ENCODE measurements at regions not wholly inside any gene's neighbourhood (a gene's known extent, or its start where the extent isn't known, plus 50 kb on each side); places are given as distances from the start of the nearest gene placed in this dataset.
"Not testable (repeated sequence)": the region's sequence is repeated elsewhere in the genome, so short reads cannot be mapped to it uniquely, and the experiment has no call there.

DNA sequence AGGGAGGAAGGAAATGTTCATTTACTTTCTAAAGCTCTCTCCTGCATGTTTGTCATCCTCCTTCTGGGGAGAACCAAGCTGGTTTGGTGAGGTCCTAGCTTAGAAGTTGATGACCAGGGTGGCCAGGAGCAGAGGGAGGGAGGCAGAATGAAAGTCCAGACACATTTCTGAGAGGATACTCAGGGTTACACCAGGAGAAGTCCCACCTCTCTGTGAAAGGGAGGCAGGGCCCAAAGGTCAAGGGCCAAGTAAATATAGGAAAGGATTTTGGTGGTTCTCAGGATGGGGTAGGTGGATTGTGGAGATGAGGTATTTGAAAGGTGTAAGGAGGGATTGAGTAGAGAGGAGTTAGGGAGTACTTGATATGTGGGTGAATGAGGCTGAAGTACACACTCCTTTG lies 58.0 kb upstream of the FBXO11 start:
- no peak for DNase-seq

DNA sequence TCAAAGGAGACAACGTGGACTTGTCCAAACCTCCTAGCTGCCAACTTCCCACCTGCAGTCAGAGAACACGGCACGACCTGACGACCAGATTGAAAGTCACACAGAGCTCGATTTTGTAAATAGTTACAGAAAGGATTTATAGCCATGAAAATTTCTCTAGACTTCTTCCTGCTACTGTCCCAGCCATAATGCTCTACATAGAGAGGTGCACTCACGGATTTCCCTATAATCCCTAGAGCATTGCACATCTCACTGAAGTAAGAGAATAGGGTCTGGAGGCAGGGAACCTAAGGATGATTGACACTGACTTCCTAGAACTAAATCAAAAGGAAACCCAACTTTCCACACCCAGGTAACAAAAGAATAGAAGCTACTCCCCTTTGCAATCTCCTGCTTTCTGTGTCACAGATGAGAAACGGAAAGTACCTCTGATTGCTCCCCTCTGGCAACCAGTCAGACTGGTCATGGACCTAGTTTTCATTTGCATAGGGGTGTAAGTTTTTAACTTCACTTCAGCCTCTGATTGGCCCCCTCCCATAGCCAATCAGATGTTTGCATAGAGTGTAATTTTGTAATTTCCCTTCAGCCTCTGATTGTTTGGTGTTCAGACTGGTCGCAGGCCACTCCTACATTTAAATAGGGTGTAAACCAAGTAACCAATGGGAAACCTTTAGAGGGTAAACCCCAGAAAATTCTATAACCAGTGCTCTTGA lies 58.6 kb upstream of the FBXO11 start:
- no peak for DNase-seq

DNA sequence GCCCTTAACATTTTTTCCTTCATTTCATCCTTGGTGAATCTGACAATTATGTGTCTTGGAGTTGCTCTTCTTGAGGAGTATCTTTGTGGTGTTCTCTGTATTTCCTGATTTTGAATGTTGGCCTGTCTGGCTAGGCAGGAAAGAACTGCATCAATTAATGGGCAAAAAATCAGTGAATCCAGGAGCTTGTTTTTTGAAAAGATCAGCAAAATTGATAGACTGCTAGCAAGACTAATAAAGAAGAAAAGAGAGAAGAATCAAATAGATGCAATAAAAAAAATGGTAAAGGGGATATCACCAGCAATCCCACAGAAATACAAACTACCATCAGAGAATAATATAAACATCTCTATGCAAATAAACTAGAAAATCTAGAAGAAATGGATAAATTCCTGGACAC lies 70.4 kb upstream of the FBXO11 start:
- not testable (repeated sequence) for DNase-seq

DNA sequence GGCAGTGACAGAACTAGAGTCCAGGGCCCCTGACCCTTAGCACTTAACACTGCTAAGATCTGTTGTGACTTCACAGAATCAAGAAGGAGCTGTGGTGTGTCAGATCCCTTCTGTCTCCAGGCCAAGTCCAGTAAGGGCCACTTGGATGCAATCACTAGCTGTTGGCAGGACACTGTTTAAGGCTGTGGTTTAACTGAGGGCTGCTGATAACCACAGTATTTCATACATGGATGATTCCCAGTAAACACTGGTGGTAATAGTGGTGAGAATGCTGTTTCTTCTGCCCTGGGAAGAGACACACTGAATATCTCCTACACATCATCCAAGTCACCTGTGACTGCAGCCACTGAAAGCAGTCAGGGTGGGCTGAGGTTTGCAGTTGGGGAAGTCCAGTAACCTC lies 77.7 kb upstream of the FBXO11 start:
- no peak for DNase-seq

DNA sequence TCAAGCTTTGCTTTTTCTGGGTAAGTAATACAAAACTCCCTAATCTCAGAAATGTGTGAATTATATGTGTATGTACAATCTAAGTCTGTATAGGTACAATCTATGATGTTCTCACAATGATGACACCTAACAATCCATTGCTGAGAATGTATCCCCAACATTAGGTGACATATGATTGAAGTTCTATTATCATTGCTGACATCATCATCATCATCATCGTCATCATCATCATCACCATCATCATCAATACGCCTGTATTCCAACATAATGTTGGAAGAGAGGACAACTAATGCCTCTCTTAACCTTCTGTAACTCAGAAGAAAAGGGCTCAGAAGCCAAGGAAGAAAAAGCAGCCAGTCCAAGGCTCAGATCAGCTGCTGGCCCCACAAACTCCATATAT lies 84.2 kb upstream of the FBXO11 start:
- no peak for DNase-seq

DNA sequence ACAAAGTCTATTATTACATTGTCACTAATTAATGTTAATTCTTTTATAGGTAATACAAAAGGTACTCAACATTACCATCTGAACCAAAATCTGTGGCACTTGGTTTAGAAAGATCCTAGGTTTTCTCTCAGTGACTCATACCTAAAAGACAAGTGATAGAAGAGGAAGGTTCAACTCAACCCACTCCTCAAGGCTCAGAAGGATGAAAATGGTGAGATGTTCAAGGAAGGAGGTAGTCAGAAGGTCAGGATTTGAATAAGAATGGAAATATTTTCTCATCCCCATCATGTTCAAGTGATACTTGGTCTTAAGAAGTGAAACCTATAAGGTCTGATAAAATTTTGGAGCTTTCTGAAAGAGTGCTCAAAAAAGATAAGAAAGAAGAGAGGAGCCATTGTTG lies 86.4 kb upstream of the FBXO11 start:
- DNase-seq = no peak

DNA sequence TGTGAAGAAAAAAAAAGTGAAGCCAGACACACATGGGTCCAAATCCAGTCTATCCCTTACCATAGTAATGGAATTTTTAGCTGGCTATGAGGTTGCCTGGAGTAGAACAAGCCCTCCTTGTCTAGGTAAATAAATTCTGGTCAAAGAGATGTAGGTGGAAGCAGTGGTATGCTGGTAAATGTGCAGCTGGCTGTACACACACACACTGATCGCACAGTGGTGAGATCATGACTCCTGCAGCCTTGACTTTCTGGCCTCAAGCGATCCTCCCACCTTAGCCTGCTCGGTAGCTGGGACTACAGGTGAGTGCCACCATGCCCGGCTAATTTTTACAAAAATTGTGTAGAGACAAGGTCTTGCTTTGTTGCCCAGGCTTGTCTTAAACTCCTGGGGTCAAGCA lies 90.5 kb upstream of the FBXO11 start:
- no peak for DNase-seq

DNA sequence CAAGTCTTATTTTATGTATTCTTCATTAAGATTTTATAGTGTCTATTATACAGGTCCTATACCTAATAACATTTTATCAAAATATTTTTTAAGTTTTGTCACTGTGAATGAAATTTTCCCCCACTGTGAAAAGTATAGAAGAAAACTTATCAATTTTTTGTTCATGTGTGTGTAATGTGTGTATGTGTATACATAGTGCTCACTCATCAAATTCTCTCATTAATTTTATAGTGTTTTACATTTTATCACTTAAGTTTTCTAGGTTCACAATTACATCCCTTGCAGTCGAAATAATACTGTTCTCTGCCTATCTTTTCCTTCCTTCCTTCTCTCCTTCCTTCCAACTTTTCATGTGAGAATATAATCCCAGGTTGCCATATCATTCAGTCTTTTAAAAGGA lies 93.2 kb upstream of the FBXO11 start:
- DNase-seq = no peak

DNA sequence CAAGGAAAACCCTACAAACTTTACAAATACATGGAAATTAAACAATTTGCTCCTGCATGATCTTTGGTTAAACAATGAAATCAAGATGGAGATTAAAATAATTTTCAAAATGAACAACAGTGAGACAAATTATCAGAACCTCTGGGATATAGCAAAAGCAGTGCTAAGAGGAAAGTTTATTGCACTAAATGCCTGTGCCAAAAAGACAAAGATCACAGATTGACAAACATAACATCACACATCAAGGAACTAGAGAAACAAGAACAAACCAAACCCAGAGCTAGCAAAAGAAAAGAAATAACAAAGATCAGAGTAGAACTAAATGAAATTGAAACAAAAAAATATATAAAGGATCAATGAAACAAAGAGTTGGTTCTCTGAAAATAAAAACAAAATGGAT lies 95.2 kb upstream of the FBXO11 start:
- no peak for DNase-seq

DNA sequence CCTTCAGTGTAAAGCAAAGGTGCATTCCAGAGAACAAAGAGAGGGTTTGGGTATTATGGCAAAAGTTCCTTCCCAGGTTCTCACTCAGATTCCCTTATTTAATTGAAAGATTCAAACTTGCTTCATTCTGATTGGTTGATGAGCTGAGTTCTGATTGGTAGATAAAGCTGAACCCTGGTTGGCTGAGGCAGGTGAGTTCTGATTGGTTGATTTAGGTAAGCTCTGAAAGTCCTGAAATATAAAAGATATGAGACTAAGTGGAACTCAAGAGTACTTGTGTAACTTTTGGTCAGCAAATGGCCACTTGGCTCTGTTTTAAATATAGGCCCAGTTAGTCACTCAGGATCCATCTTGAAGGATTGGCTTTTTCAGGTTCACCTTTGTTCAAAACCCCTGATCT lies 99.8 kb upstream of the FBXO11 start:
- no peak for DNase-seq

DNA sequence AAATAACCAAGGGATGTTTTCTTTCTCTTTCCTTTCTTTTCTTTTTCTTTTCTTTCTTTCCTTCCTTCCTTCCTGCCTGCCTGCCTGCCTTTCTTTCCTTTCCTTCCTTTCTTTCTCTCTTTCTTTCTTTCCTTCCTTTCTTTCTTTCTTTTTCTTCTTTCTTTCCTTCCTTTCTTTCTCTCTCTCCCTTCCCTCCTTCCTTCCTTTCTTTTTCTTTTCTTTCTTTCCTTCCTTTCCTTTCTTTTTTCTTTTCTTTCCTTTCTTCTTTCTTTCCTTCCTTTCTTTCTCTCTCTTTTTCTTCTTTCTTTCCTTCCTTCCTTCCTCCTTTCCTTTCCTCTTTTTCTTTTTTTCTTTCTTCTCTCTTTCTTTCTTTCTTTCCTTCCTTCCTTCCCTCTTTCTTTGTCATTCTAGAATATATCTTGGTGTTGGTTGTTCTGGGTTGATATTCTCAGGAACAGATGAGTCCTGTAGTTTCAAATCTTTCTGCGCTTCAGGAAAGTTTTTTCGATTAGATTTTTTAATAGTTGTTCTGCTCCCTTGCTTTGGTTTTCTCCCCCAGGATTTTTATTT lies 101.5 kb upstream of the FBXO11 start:
- DNase-seq = no peak

DNA sequence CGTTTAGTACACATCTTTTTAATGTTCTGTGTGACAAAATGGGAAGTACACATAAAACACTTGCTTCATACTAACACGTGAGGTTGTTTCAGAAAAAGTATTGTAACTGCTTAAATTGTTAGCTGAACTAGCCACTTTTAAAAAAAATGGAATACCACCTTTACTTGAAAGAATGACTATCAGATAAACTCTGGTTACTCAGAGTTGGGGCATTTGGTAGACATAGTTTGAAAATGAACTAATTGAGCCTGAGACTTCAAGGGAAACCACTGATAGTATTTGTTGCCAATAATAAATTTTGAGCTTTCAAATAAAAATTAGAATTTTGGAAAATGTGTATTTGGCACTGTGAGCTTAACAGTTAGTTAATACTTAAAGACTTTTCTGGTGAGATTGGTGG lies 103.0 kb upstream of the FBXO11 start:
- DNase-seq = no peak

DNA sequence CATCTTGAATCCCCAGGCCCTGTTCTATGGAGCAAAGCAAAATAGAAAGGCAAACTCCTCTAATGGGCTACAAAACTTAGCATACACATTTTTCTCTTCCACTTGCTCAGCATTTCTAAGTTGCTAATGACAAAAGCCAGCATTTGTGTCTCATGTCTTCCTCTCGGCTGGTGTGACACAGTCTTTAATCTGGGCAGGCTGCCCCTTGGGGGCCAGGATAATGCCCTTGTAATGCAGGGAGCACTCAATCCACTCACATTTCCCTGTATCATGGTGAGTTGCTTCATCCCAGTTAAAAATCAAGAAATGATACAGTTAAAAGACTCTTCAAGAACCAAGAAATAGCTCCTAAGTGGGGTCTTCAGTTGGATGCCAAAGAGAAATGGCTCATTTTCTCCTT lies 109.1 kb upstream of the FBXO11 start:
- DNase-seq = no peak

DNA sequence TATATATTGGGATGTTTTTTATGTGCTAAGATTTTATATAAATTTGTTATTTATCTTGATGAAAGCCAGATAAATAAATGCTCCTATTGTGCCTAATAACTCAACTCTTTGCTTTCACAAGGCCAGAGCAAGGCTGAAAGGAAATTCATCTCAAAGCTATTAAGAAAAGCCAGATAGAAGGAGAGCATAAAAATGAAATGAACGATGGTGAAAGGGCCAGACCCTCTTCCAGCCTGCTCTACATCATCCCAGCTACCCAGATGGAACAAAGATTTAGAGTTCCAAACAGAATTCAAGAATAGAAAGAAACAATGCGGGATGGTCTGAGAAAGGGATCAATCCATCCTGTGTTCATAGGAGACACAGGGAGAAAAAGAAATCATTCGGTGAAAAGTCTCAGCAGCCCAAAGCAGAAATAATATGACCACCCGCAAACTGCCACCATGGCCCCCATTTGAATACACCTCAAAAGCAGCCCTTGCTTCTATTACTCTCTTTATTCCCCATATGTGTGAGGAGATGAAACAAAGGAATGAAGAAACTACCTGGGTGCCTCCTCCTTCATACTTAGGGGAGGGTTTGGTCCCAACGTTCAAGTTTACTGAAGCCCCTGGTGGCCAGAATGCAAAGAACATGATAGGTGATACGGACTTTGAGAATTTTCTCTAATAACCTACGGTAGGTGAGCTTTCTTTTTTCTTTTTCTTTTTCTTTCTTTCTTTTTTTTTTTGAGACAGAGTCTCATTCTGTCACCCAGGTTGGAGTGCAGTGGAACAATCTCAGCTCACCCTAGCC lies 110.1 kb upstream of the FBXO11 start:
- DNase-seq = no peak

DNA sequence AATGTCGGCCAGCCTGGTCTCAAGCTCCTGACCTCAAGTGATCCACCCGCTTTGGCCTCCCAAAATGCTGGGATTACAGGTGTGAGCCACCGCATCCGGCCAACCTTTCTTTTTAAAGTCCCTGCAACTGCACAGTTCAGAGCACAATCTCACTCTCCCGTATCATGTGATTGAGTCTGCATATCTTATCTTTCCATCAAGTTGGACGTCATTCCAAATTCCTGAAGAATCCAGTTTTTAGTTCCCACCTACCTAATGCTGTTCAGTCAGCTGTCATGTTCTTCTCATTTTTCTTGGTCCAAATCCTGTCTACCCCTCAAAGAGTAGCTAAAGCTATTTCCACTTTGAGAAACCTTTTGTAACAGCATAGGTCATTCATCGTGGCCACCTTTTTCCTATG lies 110.8 kb upstream of the FBXO11 start:
- DNase-seq = no peak

DNA sequence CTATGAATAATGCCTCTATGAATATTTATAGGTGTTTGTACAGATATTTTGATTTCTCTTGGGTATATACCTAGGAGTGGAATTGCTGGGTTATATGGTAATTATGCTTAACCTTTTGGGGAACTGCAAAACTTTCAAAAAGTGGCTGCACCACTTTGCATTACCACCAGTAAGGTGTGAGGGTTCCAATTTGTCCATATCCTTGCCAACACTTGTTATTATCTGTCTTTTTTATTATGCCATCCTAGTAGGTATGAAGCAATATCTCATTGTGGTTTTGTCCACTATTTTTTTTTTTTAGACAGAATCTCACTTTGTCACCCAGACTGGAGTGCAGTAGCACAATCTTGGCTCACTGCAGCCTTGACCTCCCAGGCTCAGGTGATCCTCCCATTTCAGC lies 112.2 kb upstream of the FBXO11 start:
- no peak for DNase-seq

DNA sequence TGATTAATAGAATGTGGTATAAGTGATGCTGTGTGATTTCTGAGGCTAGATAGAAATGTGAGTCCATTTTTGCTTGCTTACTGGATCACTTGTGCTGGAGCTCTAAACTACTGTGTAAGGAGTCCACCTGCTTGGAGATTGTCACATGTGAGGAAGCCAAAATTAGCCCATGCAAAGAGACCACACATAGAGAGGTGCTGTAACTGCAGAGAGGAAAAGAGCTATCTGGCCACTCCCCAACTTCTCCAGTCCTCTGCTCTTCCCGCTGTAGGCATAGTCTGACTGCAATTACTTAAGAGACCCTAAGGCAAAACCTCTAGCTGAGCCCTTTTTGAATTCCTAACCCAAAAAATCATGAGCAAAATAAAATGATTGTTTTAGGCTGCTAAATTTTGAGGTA lies 120.6 kb upstream of the FBXO11 start:
- DNase-seq = no peak

DNA sequence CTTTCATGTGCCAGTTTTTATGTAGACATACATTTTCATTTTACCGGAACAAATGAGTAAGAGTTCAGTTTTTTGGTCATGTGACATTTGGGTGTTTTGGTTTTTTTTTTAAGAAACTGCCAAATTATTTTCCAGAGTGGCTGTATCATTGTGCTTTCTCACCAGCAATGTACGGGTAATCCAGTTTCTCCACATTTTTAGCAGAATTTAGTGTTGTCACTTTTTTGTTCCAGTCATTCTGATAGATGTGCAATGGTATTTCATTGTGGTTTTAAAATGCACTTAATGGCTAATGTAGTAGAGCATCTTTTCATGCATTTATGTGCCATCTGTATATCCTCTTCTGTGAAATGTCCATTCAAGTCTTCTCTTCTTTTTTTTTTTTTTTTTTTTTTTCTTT lies 126.5 kb upstream of the FBXO11 start:
- DNase-seq = no peak

DNA sequence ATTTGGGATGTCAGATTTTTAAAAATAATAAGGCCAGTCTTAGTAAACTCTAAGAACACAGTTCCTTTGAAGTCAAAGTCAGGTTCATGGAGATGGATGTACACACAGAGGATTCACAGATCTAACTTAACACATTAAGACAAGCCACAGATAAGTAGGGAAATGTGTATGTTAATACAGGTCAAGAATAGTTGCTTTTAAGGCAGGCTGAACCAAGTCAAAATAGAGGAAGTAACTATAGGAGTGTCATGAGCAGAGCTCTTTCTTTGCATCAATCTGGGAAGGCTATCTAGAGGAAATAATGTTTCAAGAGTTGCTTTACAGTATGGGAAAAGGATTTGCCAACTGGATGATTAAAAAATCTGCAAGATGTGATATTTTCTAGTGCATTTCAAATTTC lies 128.0 kb upstream of the FBXO11 start:
- DNase-seq = no peak

DNA sequence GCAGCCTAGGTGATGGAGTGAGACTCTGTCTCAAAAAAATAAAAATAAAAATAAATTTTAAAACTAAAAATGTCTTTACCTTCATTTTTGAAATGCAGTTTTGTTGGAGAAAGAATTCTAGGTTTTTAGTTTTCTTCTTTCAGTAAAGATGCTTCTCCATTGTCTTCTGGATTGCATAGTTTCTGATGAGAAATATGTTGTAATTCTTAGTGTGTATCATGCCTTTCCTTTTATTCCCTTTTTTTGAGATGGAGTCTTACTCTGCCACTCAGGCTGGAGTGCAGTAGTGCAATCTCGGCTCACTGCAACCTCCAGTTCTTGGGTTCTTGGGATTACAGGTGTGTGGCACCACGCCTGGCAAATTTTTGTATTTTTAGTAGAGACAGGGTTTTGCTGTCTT lies 130.0 kb upstream of the FBXO11 start:
- no peak for DNase-seq

DNA sequence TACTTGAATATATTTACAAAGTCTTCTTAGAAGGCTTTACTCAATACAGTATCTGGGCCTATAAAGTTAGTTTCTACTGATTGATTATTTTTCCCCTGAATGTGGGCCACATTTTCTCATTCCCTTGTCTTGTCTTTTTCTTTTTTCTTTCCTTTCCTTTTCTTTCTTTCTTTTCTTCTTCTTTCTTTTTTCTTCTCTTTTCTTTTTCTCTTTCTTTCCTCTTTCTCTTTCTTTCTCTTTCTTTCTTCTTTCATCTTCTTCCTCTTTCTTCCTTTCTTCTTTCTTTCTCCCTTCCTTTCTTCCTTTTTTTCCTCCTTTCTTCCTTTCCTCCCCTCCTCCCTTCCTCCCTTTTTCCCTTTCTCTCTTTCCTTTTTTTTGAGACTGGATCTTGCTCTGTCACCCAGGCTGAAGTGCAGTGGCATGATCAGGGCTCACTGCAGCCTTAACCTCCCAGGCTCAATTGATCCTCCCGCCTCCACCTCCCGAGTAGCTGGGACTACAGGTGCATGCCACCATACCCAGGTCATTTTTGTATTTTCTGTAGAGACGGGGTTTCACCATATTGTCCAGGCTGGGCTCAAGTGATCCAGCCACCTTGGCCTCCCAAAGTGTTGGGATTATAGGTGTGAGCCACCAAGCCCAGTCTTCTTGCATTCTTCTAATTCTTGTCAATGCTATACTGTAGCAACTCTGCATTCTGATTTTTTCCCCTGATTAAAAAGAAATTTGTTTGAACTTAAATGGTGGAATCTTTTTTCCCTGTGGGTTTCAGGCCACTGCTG lies 133.1 kb upstream of the FBXO11 start:
- DNase-seq = no peak

DNA sequence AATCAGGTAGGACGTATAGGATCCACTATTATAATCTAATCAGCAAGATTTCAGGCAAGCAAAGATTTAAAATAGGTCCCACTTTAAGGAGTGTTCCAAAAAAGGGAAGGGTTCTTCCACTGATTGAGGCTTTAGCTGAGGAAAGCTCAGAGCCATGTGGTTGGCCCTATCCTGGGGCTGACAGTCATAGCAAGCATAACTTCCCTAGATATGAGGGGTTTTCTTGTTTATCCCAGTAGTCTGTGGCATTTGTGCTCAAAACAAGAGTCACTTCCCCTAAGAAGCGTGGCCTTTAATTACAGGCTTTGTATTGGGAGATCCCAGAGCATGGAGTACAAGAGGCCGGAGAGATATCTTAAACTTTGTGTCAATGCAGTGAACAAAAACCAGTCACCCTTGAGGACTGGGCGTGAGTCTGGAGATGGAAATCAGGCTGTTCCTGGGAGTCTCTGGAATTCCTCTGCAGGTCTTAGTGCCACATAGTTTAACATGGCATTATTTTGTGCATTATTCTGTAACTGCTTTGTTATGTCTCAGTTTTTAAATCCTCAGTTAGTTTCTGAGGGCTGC lies 136.9 kb upstream of the FBXO11 start:
- DNase-seq = no peak

DNA sequence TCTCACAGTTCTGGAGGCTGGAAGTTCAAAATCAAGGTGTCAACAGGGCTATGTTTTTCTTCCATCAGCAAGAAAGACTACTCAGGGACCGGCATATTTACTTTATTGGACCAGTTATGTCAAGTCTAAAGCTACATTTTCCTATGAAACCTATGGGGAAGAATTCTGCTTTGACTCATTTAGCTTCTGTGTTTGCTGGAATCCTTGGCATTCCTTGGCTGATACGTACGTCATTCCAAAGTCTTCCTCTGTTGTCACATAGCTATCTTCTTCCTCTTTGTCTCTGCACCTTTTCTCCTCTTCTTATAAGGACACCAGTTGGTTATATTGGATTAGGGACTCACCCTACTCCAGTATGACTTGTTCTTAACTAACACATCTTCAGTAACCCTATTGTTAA lies 137.4 kb upstream of the FBXO11 start:
- DNase-seq = no peak

Measured in NCI-H748 treated with DMSO at 0.1 percent for 48 hours (cell line).